Activated CD4-positive, alpha-beta memory T cell treated with anti-CD3 and anti-CD28 coated beads for 36 hours (primary cell): ENCODE measurements at regions not wholly inside any gene's neighbourhood (a gene's known extent, or its start where the extent isn't known, plus 50 kb on each side); places are given as distances from the start of the nearest gene placed in this dataset.
"Not testable (repeated sequence)": the region's sequence is repeated elsewhere in the genome, so short reads cannot be mapped to it uniquely, and the experiment has no call there.

Experiments
- CTCF ChIA-PET: fragments of 350-600 bp; sonication (Branson Sonifier 250); formaldehyde crosslinking; loops from one replicate; lab custom pipeline; 2021; ENCODE audit warnings: antibody characterized with exemption, inconsistent platforms; lab: Charles Lee
- POLR2A ChIA-PET: fragments of 350-600 bp; sonication (Branson Sonifier 250); formaldehyde crosslinking; loops from one replicate; lab custom pipeline; 2021; ENCODE audit warnings: antibody characterized with exemption; lab: Charles Lee
- DNase-seq: peaks from one replicate; pipeline ENCODE4 v3.0.0-alpha.2; 2020
- H3K27ac Mint-ChIP-seq: one replicate; pipeline ENCODE4 v1.8.0; 2021; ENCODE audit warnings: mixed read lengths
- H3K27me3 Mint-ChIP-seq: one replicate; pipeline ENCODE4 v1.8.0; 2021; ENCODE audit warnings: mixed read lengths
- H3K36me3 Mint-ChIP-seq: one replicate; pipeline ENCODE4 v1.8.0; 2021; ENCODE audit warnings: mixed read lengths
- H3K4me1 Mint-ChIP-seq: one replicate; pipeline ENCODE4 v1.8.0; 2021; ENCODE audit warnings: low read depth, mixed read lengths
- H3K4me3 Mint-ChIP-seq: one replicate; pipeline ENCODE4 v1.8.0; 2021; ENCODE audit warnings: mild to moderate bottlenecking, mixed read lengths
- H3K9me3 Mint-ChIP-seq: one replicate; pipeline ENCODE4 v1.8.0; 2021; ENCODE audit warnings: mixed read lengths
- intact Hi-C: fragments of 100-400 bp; cut with micrococcal nuclease; formaldehyde crosslinking; loops from one replicate; pipeline ENCODE4 v1.15.1; 2023

GRCh38 chr5:116861666-116862065 lies 287.0 kb upstream of the SEMA6A start:
- H3K36me3 Mint-ChIP-seq = no peaks in the 10 kb centered on the region
- intact Hi-C loops = no loop called here
- ChIA-PET POLR2A (no interaction called here), CTCF (interaction anchor here (0.6 kb wide), 1 partner anchor 491 kb away, joined by 3 read pairs; no protein-coding TSS in a partner anchor)
- no peaks in the 10 kb centered on the region for H3K9me3 Mint-ChIP-seq
- no peak overlapping the region for H3K4me3 Mint-ChIP-seq
- H3K4me1 Mint-ChIP-seq = no peaks in the 10 kb centered on the region
- no peak for DNase-seq
- no peak overlapping the region for H3K27ac Mint-ChIP-seq
- H3K27me3 Mint-ChIP-seq = no peaks in the 10 kb centered on the region

- ChIA-PET CTCF (no interaction called here), POLR2A (no interaction called here)
- no peak overlapping the region for H3K4me3 Mint-ChIP-seq
- no peaks in the 10 kb centered on the region for H3K4me1 Mint-ChIP-seq
- intact Hi-C loops = no loop called here
- no peak overlapping the region for H3K27ac Mint-ChIP-seq
- DNase-seq = no peak
- H3K9me3 Mint-ChIP-seq = no peaks in the 10 kb centered on the region
- H3K36me3 Mint-ChIP-seq = no peaks in the 10 kb centered on the region
- H3K27me3 Mint-ChIP-seq = no peaks in the 10 kb centered on the region
These were observed 286.5 kb upstream of the SEMA6A start for GRCh38 chr5:116861097-116861496.

GRCh38 chr5:116859666-116860320 lies 285.2 kb upstream of the SEMA6A start:
- no peaks in the 10 kb centered on the region for H3K9me3 Mint-ChIP-seq
- ChIA-PET POLR2A (no interaction called here), CTCF (no interaction called here)
- DNase-seq = no peak
- no peaks in the 10 kb centered on the region for H3K27me3 Mint-ChIP-seq
- intact Hi-C loops = no loop called here
- no peak overlapping the region for H3K4me3 Mint-ChIP-seq
- no peaks in the 10 kb centered on the region for H3K4me1 Mint-ChIP-seq
- no peak overlapping the region for H3K27ac Mint-ChIP-seq
- H3K36me3 Mint-ChIP-seq = no peaks in the 10 kb centered on the region

GRCh38 chr5:116858705-116859333 lies 284.2 kb upstream of the SEMA6A start:
- Mint-ChIP-seq H3K27me3 (no peaks in the 10 kb centered on the region), H3K4me1 (no peaks in the 10 kb centered on the region), H3K27ac (no peak overlapping the region), H3K4me3 (no peak overlapping the region), H3K36me3 (no peaks in the 10 kb centered on the region), H3K9me3 (no peaks in the 10 kb centered on the region)
- POLR2A ChIA-PET = no interaction called here
- no peak for DNase-seq
- CTCF ChIA-PET = no interaction called here
- intact Hi-C loops = no loop called here

- H3K4me1 Mint-ChIP-seq, H3K4me3 Mint-ChIP-seq, CTCF ChIA-PET, intact Hi-C loops, DNase-seq, POLR2A ChIA-PET, H3K27me3 Mint-ChIP-seq, H3K9me3 Mint-ChIP-seq, H3K36me3 Mint-ChIP-seq, H3K27ac Mint-ChIP-seq: not testable (repeated sequence)
These were observed 283.4 kb upstream of the SEMA6A start for GRCh38 chr5:116858020-116858419.

- no peaks in the 10 kb centered on the region for H3K27me3 Mint-ChIP-seq
- ChIA-PET CTCF (no interaction called here), POLR2A (no interaction called here)
- H3K36me3 Mint-ChIP-seq = no peaks in the 10 kb centered on the region
- no peak overlapping the region for H3K27ac Mint-ChIP-seq
- intact Hi-C loops = no loop called here
- H3K4me3 Mint-ChIP-seq = no peak overlapping the region
- no peaks in the 10 kb centered on the region for H3K9me3 Mint-ChIP-seq
- no peaks in the 10 kb centered on the region for H3K4me1 Mint-ChIP-seq
- no peak for DNase-seq
These were observed 281.6 kb upstream of the SEMA6A start for GRCh38 chr5:116856271-116856670.

- no peak overlapping the region for H3K27ac Mint-ChIP-seq
- no peaks in the 10 kb centered on the region for H3K4me1 Mint-ChIP-seq
- intact Hi-C loops = no loop called here
- no peak overlapping the region for H3K4me3 Mint-ChIP-seq
- DNase-seq = no peak
- CTCF ChIA-PET = no interaction called here
- H3K36me3 Mint-ChIP-seq = no peaks in the 10 kb centered on the region
- POLR2A ChIA-PET = no interaction called here
- no peaks in the 10 kb centered on the region for H3K27me3 Mint-ChIP-seq
- H3K9me3 Mint-ChIP-seq = no peaks in the 10 kb centered on the region
These were observed 279.4 kb upstream of the SEMA6A start for GRCh38 chr5:116853992-116854391.

- ChIA-PET POLR2A (no interaction called here), CTCF (no interaction called here)
- no peaks in the 10 kb centered on the region for H3K4me1 Mint-ChIP-seq
- no peak overlapping the region for H3K27ac Mint-ChIP-seq
- no peak for DNase-seq
- H3K4me3 Mint-ChIP-seq = no peak overlapping the region
- H3K36me3 Mint-ChIP-seq = no peaks in the 10 kb centered on the region
- peaks cover 2% of the 10 kb centered on the region for H3K9me3 Mint-ChIP-seq
- intact Hi-C loops = no loop called here
- H3K27me3 Mint-ChIP-seq = no peaks in the 10 kb centered on the region
These were observed 274.4 kb upstream of the SEMA6A start for GRCh38 chr5:116848954-116849581.

- DNase-seq = no peak
- intact Hi-C loops = no loop called here
- Mint-ChIP-seq H3K4me3 (no peak overlapping the region), H3K27ac (no peak overlapping the region), H3K36me3 (no peaks in the 10 kb centered on the region), H3K9me3 (peaks cover 2% of the 10 kb centered on the region), H3K27me3 (no peaks in the 10 kb centered on the region), H3K4me1 (no peaks in the 10 kb centered on the region)
- CTCF ChIA-PET = no interaction called here
- POLR2A ChIA-PET = no interaction called here
These were observed 273.3 kb upstream of the SEMA6A start for GRCh38 chr5:116847960-116848359.

GRCh38 chr5:116844015-116844414 lies 269.4 kb upstream of the SEMA6A start:
- intact Hi-C loops = no loop called here
- no peak overlapping the region for H3K4me3 Mint-ChIP-seq
- H3K27me3 Mint-ChIP-seq = no peaks in the 10 kb centered on the region
- H3K4me1 Mint-ChIP-seq = no peaks in the 10 kb centered on the region
- ChIA-PET POLR2A (no interaction called here), CTCF (no interaction called here)
- H3K36me3 Mint-ChIP-seq = no peaks in the 10 kb centered on the region
- DNase-seq = no peak
- no peak overlapping the region for H3K27ac Mint-ChIP-seq
- peaks cover 4% of the 10 kb centered on the region for H3K9me3 Mint-ChIP-seq

GRCh38 chr5:116842514-116842961 lies 267.9 kb upstream of the SEMA6A start:
- no peak for DNase-seq
- Mint-ChIP-seq H3K36me3 (no peaks in the 10 kb centered on the region), H3K4me3 (no peak overlapping the region), H3K27me3 (no peaks in the 10 kb centered on the region), H3K4me1 (no peaks in the 10 kb centered on the region), H3K27ac (no peak overlapping the region), H3K9me3 (peaks cover 4% of the 10 kb centered on the region)
- intact Hi-C loops = no loop called here
- ChIA-PET CTCF (no interaction called here), POLR2A (no interaction called here)

- Mint-ChIP-seq H3K4me1 (no peaks in the 10 kb centered on the region), H3K4me3 (no peak overlapping the region), H3K36me3 (no peaks in the 10 kb centered on the region), H3K27ac (no peak overlapping the region), H3K9me3 (peaks cover 4% of the 10 kb centered on the region), H3K27me3 (no peaks in the 10 kb centered on the region)
- intact Hi-C loops = no loop called here
- CTCF ChIA-PET = no interaction called here
- no peak for DNase-seq
- POLR2A ChIA-PET = no interaction called here
These were observed 267.1 kb upstream of the SEMA6A start for GRCh38 chr5:116841734-116842133.
